Spleen (tissue), 7 donors: ENCODE measurements at regions not wholly inside any gene's neighbourhood (a gene's known extent, or its start where the extent isn't known, plus 50 kb on each side); places are given as distances from the start of the nearest gene placed in this dataset.
"Not testable (repeated sequence)": the region's sequence is repeated elsewhere in the genome, so short reads cannot be mapped to it uniquely, and the experiment has no call there.

Experiments used
- POLR2A ChIP-seq, 3 donors: fragments of 450-650 bp; IDR thresholded peaks; one replicate each; pipeline ENCODE4 v1.5.1; 2017; ENCODE audit warnings: antibody characterized with exemption in 3 of 3, mild to moderate bottlenecking in 1 of 3
- POLR2AphosphoS5 ChIP-seq, 3 donors: sonication (generic); formaldehyde crosslinking; IDR thresholded peaks; one replicate each; pipeline ENCODE4 v1.5.1; 2017; ENCODE audit warnings: antibody characterized with exemption in 3 of 3
- TF ChIP-seq, protein P1 (sequence below), 11 experiments: fragments of 200-600 bp in 7 of 11; fragments of 450-650 bp in 4 of 11; sonication (generic) in 4 of 11; IDR thresholded peaks in 8 of 11; conservative IDR thresholded peaks in 3 of 11; 1 replicate in 7 of 11; 2 replicates in 4 of 11; pipeline versions ENCODE4 v1.4.0 to v1.8.0; 2016 to 2021; ENCODE audit warnings: antibody characterized with exemption in 11 of 11, inconsistent platforms in 4 of 11, mild to moderate bottlenecking in 1 of 11
- donor health status: DM: no; HTN: no; CAD: no; lungs with moderate emphysema.
- donor health status: DM: no; HTN: no; CAD: no.
- donor health status: DM: no; HTN: no; CAD: no.

- TF ChIP-seq, protein P1, sequence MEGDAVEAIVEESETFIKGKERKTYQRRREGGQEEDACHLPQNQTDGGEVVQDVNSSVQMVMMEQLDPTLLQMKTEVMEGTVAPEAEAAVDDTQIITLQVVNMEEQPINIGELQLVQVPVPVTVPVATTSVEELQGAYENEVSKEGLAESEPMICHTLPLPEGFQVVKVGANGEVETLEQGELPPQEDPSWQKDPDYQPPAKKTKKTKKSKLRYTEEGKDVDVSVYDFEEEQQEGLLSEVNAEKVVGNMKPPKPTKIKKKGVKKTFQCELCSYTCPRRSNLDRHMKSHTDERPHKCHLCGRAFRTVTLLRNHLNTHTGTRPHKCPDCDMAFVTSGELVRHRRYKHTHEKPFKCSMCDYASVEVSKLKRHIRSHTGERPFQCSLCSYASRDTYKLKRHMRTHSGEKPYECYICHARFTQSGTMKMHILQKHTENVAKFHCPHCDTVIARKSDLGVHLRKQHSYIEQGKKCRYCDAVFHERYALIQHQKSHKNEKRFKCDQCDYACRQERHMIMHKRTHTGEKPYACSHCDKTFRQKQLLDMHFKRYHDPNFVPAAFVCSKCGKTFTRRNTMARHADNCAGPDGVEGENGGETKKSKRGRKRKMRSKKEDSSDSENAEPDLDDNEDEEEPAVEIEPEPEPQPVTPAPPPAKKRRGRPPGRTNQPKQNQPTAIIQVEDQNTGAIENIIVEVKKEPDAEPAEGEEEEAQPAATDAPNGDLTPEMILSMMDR (IDR thresholded peaks at IDR 0.05 in 8 of 11, conservative IDR thresholded peaks at IDR 0.05 in 3 of 11) = not testable (repeated sequence)
- not testable (repeated sequence) for TF ChIP-seq POLR2A, POLR2AphosphoS5 (IDR thresholded peaks at IDR 0.05)
Observed at GRCh38 chr15:21283210-21283609, 157.1 kb downstream of the POTEB3 start.
